HG03196 (cell line): ENCODE measurements at regions not wholly inside any gene's neighbourhood (a gene's known extent, or its start where the extent isn't known, plus 50 kb on each side); places are given as distances from the start of the nearest gene placed in this dataset.
"Not testable (repeated sequence)": the region's sequence is repeated elsewhere in the genome, so short reads cannot be mapped to it uniquely, and the experiment has no call there.

Experiments used
- ATAC-seq: cut with Tn5 transposase; IDR thresholded peaks from one replicate; pipeline ENCODE4 v1.9.1; 2021; ENCODE audit not compliant: unreplicated experiment

DNA sequence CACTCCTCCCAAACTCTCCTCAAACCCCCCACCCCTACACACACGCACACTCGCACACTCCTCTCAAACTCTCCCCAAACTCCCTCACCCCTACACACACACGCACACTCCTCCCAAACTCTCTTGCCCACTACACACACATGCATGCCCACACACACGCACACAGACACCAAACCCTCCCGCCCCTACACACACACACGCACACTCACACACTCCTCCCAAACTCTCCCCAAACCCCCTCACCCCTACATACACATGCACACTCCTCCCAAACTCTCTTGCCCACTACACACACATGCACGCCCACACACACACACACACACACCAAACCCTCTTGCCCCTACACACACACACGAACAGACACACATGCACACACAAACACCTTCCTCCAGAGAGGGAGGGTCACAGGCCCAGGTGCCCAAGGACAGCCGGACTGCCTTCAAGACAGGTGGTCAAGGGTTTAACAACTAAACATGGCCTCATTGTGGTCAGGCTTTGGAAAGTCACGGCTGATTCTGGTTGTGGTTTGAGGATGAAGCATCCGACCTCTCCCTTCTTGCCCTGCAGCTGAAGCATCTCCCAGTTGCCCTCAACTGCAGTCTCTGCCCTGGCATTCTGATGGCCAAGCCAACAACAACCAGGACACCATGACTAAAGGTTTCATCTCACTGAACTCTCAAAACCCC lies 72.3 kb upstream of the SNTG2 start:
- ATAC-seq: no peak

DNA sequence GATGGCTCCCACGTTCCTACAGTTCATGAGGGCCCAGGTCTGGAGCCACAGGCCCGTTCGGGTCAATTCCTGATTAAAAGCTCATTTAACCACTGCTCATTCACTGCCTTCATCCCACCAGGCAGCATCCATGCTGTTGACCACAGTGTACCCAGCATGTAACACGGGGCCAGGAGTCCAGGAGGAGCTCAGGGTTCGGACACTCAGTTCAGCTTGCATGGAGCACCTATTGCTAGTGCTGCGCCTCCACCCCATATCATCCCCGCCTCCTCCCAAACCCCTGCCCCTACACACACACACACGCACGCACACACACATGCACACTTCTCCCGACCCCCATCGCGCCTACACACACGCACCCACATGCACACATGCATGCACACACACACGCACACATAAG lies 72.9 kb upstream of the SNTG2 start:
- ATAC-seq: no peak

DNA sequence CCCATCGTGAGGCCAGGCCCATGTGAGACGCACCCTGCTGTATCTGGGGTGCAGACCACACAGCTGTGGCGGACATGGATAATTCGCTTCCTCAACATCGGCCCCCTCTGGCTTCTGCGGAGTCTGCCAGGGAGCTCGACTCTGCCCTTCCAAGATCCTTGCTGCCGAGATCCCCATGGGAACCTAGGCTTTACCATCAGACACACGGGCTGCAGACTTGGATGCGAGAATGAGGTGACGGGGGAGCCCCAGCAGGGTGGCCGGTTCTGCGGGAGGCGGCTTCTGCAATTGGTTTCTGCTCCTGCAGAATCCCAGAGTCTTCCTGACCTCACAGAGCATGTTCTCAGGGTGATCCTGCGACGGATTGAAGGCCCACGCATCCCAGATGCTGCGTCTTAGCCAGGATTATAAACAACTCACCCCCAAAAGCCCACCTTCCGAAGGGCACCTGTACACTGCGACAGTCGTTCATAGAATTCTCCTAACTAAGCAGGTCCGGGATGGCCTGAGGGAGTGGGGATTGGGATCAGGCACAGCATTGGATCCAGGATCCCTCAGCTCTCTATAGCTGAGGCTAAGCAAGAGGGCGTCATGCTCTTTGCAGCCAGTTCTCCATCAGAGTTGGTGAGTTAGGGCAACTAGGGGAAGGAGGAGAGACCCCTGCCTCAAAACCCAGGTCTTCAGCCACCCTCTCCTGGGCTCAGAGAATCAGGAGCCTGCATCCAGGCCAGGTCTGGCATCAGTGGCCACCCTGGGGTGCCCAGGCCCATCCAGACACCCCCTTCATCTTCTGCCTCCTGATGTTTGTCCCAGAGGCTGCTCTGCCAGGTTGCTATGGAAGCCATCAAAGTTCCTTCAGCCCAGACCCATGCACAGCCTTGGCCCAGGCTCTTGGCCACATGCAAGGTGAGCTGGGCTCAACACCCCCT lies 74.7 kb upstream of the SNTG2 start:
- ATAC-seq: no peak

DNA sequence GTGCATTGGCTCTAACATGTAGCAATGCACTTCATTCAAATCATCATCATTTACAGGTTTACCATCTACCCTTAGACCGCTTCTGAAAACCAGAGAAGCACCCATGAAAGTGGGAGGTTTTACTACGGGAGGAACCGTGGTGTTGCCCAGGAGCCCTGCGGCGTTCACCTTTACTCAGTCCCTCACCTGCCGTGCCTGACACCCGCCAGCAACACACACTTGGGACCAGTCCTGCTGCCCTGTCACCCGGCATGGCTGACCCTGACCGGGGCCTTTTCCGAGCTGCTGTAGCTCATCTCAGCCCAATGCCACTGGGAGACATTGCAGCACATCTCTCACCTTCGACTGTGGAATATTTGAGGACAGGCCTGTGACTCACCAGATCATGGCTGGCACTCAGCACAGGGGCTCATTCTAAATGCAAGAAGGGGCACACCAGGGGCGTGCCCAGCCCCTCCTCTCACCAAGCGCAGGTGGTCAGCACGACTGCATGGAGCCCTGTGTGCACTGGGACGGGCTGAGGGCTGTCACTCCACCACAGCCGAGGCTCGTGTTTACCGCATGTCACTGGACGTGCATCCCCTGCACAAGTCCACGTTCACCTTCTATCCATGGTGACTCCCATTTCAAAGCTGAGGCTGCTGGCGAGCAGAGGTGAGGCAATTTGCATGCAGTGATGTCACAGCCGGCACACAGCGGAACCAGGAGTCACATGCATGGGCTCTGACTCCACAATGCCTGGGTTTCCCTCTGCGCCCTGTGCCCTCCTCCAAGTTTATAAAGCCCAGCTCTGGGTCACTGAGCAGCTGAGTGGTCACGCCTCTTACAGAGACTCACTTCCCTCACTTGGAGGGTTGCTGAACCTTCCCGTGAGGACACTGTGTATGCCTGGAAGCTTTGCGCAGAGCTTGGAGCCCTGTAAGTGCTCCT lies 76.7 kb upstream of the SNTG2 start:
- ATAC-seq: no peak

DNA sequence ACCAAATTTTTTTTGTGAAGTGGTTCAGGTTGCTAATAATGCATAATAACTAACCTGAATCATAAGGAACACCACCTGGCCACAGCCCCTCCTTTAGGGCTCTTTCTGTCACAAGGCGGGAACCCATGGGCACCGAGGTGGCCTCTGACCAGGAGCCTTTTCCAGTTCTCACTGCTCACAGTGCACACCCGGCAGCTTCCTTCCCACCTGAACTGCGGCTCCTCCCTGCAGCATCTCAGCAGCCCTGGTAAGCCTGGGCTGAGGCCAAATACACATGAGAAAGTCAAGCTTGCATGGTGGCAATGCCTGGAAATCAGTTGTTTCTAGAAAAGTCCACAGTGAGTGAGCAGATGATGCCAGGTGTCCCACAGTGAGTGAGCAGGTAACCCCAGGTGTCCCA lies 77.6 kb upstream of the SNTG2 start:
- no peak for ATAC-seq

DNA sequence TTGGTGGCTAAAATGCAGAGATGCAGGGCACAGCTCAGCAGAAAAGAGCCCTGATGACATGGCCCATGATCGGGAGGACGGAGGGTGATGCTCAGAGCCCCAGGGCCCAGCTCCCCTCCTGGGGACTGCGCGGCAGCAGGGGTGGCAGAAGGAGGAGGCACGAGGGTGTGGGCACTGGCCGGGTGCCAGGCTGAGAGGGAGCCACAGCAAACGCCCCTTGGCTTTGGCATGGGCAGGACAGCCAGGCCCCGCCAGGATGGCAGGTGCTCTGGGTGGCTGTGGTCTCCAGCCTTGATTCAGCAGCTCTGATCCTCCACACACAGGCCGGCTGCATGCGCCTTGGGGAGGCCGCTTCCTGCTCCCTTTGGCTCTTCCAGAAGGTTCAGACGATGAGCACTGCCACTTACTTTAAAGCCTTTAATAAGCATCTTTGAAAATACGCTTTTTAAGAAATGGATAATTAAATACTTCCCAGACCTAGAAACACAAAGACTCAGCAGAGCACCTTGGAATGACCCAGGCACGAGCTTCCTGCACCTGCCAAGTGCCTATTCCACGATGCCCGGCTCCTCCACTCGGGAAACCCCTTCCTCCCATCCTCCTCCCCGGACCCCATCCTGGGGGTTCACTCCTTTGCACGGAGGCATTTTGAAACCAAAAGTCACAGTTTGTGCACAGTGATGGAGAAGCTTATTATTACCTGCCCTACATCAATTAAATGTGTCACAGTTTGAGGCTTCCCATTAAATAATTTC lies 78.5 kb upstream of the SNTG2 start:
- ATAC-seq: no peak

DNA sequence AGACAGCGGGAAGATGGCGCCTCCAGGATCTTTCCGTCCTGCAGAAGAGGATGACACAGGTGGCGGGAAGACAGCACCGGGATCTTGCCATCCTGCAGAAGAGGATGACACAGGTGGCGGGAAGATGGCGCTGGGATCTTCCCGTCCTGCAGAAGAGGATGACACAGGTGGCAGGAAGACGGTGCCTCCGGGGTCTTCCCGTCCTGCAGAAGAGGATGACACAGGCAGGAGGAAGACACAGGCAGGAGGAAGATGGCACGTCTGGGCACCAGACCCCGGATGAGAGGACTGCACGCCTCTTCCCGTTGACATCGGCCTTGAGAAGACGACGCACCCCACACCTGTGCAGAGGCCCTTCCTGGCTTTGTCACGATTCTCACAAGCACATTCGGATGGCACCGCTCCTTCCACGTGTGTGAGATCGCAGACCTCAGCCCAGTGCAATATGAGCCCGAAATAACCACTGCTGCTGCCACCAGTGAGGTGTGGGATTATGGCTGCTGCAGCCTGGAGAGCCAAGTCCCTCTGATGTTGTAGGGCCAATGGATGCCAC lies 79.4 kb upstream of the SNTG2 start:
- ATAC-seq: no peak

DNA sequence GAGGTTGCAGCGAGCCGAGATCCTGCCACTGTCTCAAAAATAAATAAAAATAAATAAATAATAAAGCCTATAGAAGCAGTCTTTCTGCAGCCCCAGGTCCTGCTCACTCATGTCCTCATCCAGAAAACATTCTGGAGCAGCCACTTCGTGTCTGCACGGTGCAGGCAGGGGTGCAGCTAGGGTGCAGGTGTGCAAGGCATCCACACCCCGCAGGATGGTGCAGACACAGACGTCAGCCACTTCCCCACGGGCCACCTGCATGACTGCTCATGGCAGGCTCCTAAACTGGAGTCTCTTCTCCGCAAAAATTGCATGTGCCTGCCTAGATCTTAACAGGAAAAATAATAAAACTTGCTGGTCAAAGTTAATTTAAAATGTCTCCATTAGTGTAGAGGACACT lies 80.2 kb upstream of the SNTG2 start:
- ATAC-seq: no peak

DNA sequence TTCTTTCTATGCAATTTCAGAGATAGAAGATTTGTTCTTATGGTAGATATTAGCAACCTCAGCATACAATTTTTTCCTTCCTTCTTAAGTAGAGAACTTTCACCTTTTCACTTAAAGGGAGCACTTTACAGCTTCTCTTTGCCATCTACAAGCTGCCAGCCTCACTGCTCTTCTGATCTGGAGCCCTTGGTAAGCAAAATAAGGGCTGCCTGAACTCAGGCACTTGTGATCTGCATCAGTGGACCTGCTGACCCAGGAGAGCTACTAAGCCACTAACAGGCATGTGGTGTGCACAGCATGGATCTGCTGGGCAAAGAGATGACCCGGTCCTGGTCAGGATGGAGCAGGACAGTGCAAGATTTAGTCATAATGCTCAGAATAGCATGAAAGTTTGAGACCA lies 80.8 kb upstream of the SNTG2 start:
- no peak for ATAC-seq

DNA sequence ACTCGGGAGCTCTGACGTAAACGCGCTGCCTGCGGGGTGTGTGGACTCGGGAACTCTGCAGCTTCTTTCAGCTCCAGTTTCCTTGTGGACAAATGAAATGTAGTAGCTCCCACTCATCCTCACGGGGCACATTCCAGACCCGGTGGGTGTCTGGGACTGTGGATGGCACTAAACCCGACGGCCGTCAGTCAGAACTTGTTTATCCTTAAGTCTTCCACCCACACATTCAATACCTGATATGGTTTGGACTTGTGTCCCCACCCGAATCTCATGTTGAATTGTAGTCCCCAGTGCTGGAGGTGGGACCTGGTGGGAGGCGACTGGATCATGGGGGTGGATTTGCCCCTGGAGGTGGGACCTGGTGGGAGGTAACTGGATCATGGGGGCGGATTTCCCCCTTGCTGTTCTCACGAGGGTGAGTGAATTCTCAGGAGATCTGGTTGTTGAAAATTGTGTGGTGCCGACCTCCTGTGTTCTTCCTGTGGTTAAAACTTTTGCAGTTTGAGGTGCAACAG lies 81.2 kb upstream of the SNTG2 start:
- ATAC-seq: no peak

DNA sequence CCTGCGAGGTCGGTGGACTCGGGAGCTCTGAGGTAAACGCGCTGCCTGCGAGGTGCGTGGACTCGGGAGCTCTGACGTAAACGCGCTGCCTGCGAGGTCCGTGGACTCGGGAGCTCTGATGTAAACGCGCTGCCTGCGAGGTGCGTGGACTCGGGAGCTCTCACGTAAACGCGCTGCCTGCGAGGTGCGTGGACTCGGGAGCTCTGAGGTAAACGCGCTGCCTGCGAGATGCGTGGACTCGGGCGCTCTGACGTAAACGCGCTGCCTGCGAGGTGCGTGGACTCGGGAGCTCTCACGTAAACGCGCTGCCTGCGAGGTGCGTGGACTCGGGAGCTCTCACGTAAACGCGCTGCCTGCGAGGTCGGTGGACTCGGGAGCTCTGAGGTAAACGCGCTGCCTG lies 81.8 kb upstream of the SNTG2 start:
- ATAC-seq: not testable (repeated sequence)

DNA sequence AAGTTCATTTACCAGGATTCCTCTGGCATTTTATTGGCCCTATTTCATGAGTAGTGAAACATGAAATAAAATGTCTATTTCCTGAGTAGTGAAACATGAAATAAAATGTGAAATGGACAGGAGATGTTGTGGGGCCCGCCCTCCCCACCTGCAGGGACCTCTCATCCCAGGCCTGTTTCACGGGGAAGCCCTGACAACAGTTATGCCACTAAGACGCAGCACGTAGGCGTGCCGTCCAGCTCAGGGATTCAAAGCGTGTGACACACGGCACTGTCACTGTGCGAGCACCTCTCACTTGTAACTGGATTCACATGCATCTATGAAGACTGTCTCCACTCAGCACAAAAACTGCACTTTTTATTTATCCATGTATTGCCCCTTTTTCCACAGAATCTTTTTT lies 83.4 kb upstream of the SNTG2 start:
- ATAC-seq: no peak

DNA sequence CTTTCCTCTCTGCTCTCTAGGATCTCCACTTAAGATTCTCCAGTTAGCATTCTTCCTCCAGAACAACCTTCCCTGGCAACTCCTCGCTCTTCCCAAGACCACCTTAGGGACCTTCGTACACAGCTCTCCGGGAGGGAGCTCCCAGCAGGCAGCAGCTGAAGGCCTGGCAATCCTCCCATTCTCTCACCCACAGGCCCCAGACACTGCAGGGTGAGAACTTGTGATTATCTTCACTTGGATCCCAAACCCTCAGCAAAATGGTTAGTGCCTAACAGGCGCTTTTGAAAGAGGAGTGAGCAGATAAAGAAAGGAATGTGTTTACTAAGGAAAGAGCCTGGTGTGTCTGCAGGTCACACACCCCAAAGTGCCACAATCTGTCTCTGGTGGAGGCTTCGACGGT lies 83.8 kb upstream of the SNTG2 start:
- ATAC-seq: no peak

DNA sequence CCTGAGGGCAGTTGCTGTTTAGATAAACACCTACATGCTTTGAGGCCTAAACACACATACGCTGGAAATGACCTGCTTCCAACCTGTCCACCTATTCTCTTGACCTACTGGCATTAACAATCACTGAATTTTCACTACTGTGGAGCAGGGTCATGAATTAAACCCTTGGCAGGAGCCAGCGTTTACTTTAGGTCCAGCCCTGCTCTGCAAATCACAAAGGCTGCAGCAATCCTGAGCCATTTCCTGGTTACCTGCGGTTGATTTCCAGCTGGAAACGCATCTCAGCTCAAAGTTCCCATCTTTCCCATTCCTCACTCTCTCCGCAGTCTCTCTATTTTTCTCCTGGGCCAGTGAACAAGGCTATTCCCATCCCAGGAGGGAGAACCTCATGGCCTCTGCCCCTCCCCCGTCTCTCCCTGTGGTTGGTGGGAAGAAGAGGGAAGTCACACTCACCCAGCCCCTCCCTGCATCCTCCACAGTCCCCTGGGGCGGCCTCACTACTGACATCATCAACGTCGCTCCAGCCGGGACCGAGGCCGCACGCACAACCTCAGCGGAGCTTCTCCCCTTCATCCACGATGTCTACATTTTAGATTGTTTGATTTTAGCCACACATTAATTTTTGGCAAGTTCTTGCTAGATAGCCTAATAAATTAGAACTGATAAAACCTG lies 84.5 kb upstream of the SNTG2 start:
- ATAC-seq: no peak

DNA sequence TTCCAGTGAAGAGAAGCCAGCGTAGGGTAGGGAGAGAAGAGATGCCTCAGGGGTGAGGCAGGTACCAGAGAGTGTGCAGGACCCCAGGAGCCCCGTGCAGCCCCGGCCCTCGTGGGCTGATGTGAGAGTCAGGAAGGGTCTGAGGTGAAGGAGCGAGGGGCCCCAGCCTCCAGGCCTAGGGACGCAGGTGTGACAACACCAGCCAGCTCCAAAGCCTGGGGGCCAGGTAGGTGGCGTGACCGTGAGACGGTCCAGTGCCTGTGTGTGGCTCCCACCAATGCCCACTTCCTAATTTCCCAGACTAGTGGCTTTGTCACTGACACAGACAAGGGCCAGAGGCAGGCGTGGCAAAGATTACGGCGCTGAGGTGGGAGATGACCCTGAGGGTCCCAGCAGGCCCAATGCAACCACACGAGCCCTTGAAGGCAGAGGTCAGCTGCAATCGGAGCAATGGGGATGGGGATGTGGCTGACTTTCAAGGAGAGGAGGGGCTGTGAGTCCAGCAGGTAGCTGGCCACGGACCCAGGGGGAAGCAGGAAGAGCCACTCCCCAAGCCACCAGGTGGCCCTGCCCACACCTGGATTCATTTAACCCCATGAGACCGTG lies 86.0 kb upstream of the SNTG2 start:
- ATAC-seq: no peak

DNA sequence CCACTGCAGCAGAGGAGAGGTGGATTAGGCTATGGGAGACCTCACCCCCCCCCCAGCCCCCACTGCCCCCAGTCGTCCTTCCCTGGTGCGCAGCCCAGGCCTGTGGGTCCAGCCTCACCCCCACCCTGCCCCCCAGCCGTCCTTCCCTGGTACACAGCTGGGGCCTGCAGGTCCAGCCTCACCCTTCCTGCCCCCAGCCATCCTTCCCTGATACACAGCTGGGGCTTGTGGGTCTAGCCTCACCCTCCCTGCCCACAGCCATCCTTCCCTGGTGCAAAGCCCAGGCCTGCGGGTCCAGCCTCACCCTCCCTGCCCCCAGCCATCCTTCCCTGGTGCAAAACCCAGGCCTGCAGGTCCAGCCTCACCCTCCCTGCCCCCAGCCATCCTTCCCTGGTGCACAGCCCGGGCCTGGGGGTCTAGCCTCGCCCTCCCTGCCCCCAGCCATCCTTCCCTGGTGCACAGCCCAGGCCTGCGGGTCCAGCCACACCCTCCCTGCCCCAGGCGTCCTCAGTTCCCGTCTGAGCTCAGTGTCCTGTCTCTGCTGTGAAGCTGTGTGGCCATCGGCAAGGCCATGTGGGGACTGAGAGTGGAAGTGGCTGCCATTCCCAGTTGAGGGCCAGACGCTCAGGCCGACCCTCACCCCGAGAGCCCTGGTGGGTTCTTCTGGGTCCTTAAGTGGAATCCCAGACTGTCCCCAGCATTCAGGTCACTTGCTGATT lies 86.8 kb upstream of the SNTG2 start:
- no peak for ATAC-seq

DNA sequence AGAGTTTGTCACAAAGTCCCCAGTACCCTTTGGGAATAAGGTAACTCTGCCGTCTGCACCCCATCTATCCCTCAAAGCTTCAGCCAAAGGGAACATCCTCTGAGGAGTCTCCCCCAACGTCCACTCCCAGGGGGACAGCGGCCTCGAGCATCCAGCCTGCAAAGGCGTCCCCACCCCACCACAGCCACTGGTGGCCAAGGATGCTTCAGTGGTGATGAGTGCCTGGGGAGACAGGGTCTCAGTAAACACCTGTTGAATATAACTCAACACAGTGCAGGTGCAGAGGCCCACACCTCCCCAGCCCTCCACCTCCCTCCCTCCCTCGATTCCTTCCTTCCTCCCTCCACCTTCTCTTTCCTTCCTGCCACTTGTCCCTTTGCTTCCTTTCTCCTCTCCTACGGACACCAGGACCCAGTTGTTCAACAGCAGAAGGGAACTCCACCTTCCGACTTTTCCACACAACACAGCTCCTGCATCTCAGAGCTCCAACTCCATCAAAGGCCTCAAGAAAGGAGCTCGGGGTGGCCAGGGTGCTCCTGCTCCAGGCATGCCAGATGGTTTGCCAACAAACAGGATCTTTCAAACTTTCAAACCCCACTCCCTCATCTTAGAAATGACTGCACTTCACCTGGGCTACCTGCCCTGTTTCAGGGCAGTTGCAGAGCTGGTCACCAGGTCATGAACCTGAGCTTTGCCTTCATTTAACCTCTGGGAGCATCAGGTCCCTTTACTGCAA lies 87.8 kb upstream of the SNTG2 start:
- ATAC-seq: no peak

DNA sequence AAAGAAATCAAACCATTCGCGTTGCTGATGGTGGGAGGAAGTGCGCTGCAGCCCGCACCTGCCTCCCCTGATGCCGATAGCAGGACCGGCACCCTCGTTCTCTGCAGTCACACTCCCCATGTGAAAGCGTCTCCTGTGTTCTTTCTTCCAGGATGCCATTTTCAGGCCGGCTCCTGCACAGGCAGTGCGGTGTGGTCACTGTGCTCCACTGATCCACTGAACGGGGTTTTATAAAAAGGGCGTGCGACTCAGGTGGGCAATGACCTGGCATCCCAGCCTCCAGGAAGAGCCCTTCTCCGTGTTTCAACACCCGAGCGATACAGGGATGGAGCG lies 88.3 kb upstream of the SNTG2 start:
- no peak for ATAC-seq
